H1 (cell line): ENCODE measurements at regions not wholly inside any gene's neighbourhood (a gene's known extent, or its start where the extent isn't known, plus 50 kb on each side); places are given as distances from the start of the nearest gene placed in this dataset.

Experiments used
- CTBP2 ChIP-seq: IDR thresholded peaks from 2 replicates; pipeline ENCODE4 v1.7.0; 2011; ENCODE audit warnings: borderline replicate concordance, mild to moderate bottlenecking, moderate library complexity, mixed read lengths, low read length; ENCODE audit not compliant: insufficient read depth, insufficient read length
- EGR1 ChIP-seq: IDR thresholded peaks from 2 replicates; pipeline ENCODE4 v1.6.1; 2011; ENCODE audit warnings: low read depth, low read length, borderline replicate concordance
- HDAC6 ChIP-seq: IDR thresholded peaks from one replicate; pipeline ENCODE4 v1.7.1; 2012; ENCODE audit warnings: low read depth, mild to moderate bottlenecking, inconsistent platforms, low read length, moderate library complexity
- JUND ChIP-seq: IDR thresholded peaks from 2 replicates; pipeline ENCODE4 v1.6.1; 2011; ENCODE audit warnings: mild to moderate bottlenecking, improper control_type of control experiment, low read length
- RNF2 ChIP-seq: fragments of 200-900, 300-1000 bp; sonication (generic); IDR thresholded peaks from 2 replicates; pipeline ENCODE4 v1.7.1; 2016; ENCODE audit warnings: borderline replicate concordance, low read depth, mild to moderate bottlenecking, antibody characterized with exemption, low read length; ENCODE audit not compliant: poor library complexity, severe bottlenecking; ENCODE audit errors: missing control alignments
- RXRA ChIP-seq: IDR thresholded peaks from 2 replicates; pipeline ENCODE4 v1.6.1; 2011; ENCODE audit warnings: low read depth, mild to moderate bottlenecking, low read length, moderate library complexity; ENCODE audit not compliant: insufficient read depth
- SIX5 ChIP-seq: IDR thresholded peaks from 2 replicates; pipeline ENCODE4 v1.6.1; 2011; ENCODE audit warnings: mild to moderate bottlenecking, low read depth, low read length
- TF ChIP-seq, protein P1 (sequence below): fragments of 300-600 bp; sonication (generic); IDR thresholded peaks from 2 replicates; pipeline ENCODE4 v1.7.1; 2012; ENCODE audit warnings: low read length, moderate library complexity, mild to moderate bottlenecking, inconsistent platforms; ENCODE audit not compliant: insufficient replicate concordance

DNA sequence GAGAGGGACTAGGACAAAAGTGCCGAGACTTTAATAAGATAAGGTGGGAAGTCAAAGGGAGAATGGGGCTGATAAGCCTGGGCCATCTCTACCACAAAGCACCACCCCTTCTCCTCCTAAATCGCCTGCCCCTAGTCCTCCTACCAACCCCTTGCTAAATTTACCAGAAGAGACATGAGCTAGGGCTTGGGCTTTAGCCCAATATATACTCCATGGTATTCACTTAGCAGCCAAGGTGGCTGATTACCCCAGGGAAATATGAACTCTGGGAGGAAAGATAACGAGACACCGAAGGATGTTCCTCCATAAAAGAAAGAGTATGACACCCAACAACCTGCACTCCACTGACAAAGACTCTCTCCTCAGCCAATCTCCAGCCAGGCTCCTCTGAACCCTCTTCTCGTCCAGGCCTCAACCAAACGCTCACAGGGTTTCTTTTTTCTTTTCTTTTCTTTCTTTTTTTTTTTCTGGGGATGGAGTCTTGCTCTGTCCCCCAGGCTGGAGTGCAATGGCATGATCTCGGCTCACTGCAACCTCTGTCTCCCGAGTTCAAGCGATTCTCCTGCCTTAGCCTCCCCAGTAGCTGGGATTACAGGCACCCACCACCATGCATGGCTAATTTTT lies 610.2 kb downstream of the UQCRFS1 start (continued):
- TF ChIP-seq, protein P1, sequence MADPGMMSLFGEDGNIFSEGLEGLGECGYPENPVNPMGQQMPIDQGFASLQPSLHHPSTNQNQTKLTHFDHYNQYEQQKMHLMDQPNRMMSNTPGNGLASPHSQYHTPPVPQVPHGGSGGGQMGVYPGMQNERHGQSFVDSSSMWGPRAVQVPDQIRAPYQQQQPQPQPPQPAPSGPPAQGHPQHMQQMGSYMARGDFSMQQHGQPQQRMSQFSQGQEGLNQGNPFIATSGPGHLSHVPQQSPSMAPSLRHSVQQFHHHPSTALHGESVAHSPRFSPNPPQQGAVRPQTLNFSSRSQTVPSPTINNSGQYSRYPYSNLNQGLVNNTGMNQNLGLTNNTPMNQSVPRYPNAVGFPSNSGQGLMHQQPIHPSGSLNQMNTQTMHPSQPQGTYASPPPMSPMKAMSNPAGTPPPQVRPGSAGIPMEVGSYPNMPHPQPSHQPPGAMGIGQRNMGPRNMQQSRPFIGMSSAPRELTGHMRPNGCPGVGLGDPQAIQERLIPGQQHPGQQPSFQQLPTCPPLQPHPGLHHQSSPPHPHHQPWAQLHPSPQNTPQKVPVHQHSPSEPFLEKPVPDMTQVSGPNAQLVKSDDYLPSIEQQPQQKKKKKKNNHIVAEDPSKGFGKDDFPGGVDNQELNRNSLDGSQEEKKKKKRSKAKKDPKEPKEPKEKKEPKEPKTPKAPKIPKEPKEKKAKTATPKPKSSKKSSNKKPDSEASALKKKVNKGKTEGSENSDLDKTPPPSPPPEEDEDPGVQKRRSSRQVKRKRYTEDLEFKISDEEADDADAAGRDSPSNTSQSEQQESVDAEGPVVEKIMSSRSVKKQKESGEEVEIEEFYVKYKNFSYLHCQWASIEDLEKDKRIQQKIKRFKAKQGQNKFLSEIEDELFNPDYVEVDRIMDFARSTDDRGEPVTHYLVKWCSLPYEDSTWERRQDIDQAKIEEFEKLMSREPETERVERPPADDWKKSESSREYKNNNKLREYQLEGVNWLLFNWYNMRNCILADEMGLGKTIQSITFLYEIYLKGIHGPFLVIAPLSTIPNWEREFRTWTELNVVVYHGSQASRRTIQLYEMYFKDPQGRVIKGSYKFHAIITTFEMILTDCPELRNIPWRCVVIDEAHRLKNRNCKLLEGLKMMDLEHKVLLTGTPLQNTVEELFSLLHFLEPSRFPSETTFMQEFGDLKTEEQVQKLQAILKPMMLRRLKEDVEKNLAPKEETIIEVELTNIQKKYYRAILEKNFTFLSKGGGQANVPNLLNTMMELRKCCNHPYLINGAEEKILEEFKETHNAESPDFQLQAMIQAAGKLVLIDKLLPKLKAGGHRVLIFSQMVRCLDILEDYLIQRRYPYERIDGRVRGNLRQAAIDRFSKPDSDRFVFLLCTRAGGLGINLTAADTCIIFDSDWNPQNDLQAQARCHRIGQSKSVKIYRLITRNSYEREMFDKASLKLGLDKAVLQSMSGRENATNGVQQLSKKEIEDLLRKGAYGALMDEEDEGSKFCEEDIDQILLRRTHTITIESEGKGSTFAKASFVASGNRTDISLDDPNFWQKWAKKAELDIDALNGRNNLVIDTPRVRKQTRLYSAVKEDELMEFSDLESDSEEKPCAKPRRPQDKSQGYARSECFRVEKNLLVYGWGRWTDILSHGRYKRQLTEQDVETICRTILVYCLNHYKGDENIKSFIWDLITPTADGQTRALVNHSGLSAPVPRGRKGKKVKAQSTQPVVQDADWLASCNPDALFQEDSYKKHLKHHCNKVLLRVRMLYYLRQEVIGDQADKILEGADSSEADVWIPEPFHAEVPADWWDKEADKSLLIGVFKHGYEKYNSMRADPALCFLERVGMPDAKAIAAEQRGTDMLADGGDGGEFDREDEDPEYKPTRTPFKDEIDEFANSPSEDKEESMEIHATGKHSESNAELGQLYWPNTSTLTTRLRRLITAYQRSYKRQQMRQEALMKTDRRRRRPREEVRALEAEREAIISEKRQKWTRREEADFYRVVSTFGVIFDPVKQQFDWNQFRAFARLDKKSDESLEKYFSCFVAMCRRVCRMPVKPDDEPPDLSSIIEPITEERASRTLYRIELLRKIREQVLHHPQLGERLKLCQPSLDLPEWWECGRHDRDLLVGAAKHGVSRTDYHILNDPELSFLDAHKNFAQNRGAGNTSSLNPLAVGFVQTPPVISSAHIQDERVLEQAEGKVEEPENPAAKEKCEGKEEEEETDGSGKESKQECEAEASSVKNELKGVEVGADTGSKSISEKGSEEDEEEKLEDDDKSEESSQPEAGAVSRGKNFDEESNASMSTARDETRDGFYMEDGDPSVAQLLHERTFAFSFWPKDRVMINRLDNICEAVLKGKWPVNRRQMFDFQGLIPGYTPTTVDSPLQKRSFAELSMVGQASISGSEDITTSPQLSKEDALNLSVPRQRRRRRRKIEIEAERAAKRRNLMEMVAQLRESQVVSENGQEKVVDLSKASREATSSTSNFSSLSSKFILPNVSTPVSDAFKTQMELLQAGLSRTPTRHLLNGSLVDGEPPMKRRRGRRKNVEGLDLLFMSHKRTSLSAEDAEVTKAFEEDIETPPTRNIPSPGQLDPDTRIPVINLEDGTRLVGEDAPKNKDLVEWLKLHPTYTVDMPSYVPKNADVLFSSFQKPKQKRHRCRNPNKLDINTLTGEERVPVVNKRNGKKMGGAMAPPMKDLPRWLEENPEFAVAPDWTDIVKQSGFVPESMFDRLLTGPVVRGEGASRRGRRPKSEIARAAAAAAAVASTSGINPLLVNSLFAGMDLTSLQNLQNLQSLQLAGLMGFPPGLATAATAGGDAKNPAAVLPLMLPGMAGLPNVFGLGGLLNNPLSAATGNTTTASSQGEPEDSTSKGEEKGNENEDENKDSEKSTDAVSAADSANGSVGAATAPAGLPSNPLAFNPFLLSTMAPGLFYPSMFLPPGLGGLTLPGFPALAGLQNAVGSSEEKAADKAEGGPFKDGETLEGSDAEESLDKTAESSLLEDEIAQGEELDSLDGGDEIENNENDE = no peak
- no peak for TF ChIP-seq JUND
- no peak for TF ChIP-seq SIX5
- no peak for TF ChIP-seq RXRA
- TF ChIP-seq HDAC6 = no peak
- TF ChIP-seq EGR1 = no peak
- no peak for TF ChIP-seq CTBP2
- TF ChIP-seq RNF2 = no peak
